ENCODE measurements at regions not wholly inside any gene's neighbourhood (a gene's known extent, or its start where the extent isn't known, plus 50 kb on each side); places are given as distances from the start of the nearest gene placed in this dataset.
A peak's percentile ranks its signal among the peaks of the same experiment; 100 is the strongest.

GRCh38 chr4:137927972-137928371 is 314.2 kb downstream of the SLC7A11 start:
- DNase-seq = no peak
- H3K4me1 ChIP-seq (ENCODE audit: insufficient read depth) = no peaks in the 10 kb centered on the region
- H2AFZ ChIP-seq = no peak overlapping the region
- TF ChIP-seq EZH2phosphoT487 (IDR thresholded peaks at IDR 0.05; ENCODE audit: insufficient read depth, low read depth) (no peak), EZH2 (IDR thresholded peaks at IDR 0.05; ENCODE audit: insufficient read depth, poor library complexity, severe bottlenecking) (no peak)
- H3K9ac ChIP-seq = no peak overlapping the region
- no peaks in the 10 kb centered on the region for H3K9me2 ChIP-seq (ENCODE audit: insufficient read depth)
- H3K79me2 ChIP-seq (ENCODE audit: insufficient read depth) = no peaks in the 10 kb centered on the region
- no peaks in the 10 kb centered on the region for H3K9me3 ChIP-seq (ENCODE audit: low read depth)
- in situ Hi-C loops (cut with MboI) = no loop called here
- no peak overlapping the region for H3K4me2 ChIP-seq (ENCODE audit: unreplicated experiment)
- H3K36me3 ChIP-seq (ENCODE audit: low read depth) = no peaks in the 10 kb centered on the region
- H3K4me3 ChIP-seq = no peak overlapping the region
- H3K27me3 ChIP-seq (replicated peaks; ENCODE audit: insufficient read depth) = no peaks in the 10 kb centered on the region
- no peak overlapping the region for H3K27ac ChIP-seq
- 88 to 94% methylated on average over 1 of the region's 1 CpG for WGBS, 2 experiments (ENCODE audit: low coverage in 1 of 2, low lambda C conversion rate in 2 of 2, missing lambda C conversion rate in 2 of 2)
- H3F3A ChIP-seq (ENCODE audit: insufficient read depth) = no peaks in the 10 kb centered on the region
- no peaks in the 10 kb centered on the region for H4K20me1 ChIP-seq (ENCODE audit: insufficient read depth)

GRCh38 chr4:137923494-137923893 is 318.7 kb downstream of the SLC7A11 start:
- Histone ChIP-seq H4K20me1 (ENCODE audit: insufficient read depth) (no peaks in the 10 kb centered on the region), H3K27me3 (replicated peaks; ENCODE audit: insufficient read depth) (no peaks in the 10 kb centered on the region), H3K36me3 (ENCODE audit: low read depth) (no peaks in the 10 kb centered on the region), H3K4me1 (ENCODE audit: insufficient read depth) (no peaks in the 10 kb centered on the region), H3K4me3 (no peak overlapping the region), H3K9ac (no peak overlapping the region), H3K4me2 (ENCODE audit: unreplicated experiment) (no peak overlapping the region), H3K27ac (no peak overlapping the region), H3K9me2 (ENCODE audit: insufficient read depth) (no peaks in the 10 kb centered on the region), H2AFZ (no peak overlapping the region), H3K79me2 (ENCODE audit: insufficient read depth) (no peaks in the 10 kb centered on the region), H3F3A (ENCODE audit: insufficient read depth) (no peaks in the 10 kb centered on the region), H3K9me3 (ENCODE audit: low read depth) (no peaks in the 10 kb centered on the region)
- 75 to 79% methylated on average over 3 of the region's 3 CpGs for WGBS, 2 experiments (ENCODE audit: low coverage in 1 of 2, low lambda C conversion rate in 2 of 2, missing lambda C conversion rate in 2 of 2)
- in situ Hi-C loops (cut with MboI) = no loop called here
- TF ChIP-seq EZH2phosphoT487 (IDR thresholded peaks at IDR 0.05; ENCODE audit: insufficient read depth, low read depth) (no peak), EZH2 (IDR thresholded peaks at IDR 0.05; ENCODE audit: insufficient read depth, poor library complexity, severe bottlenecking) (no peak)
- DNase-seq = no peak

- no peak for TF ChIP-seq EZH2 (IDR thresholded peaks at IDR 0.05; ENCODE audit: insufficient read depth, poor library complexity, severe bottlenecking)
- no peak for TF ChIP-seq EZH2phosphoT487 (IDR thresholded peaks at IDR 0.05; ENCODE audit: insufficient read depth, low read depth)
- WGBS, 2 experiments (ENCODE audit: low coverage in 1 of 2, low lambda C conversion rate in 2 of 2, missing lambda C conversion rate in 2 of 2) = 78 to 84% methylated on average over 3 of the region's 3 CpGs
- Histone ChIP-seq H3K9me3 (ENCODE audit: low read depth) (no peaks in the 10 kb centered on the region), H3F3A (ENCODE audit: insufficient read depth) (no peaks in the 10 kb centered on the region), H3K4me1 (ENCODE audit: insufficient read depth) (no peaks in the 10 kb centered on the region), H3K27ac (no peak overlapping the region), H3K36me3 (ENCODE audit: low read depth) (no peaks in the 10 kb centered on the region), H3K79me2 (ENCODE audit: insufficient read depth) (no peaks in the 10 kb centered on the region), H3K9ac (no peak overlapping the region), H4K20me1 (ENCODE audit: insufficient read depth) (no peaks in the 10 kb centered on the region), H2AFZ (no peak overlapping the region), H3K27me3 (replicated peaks; ENCODE audit: insufficient read depth) (no peaks in the 10 kb centered on the region), H3K9me2 (ENCODE audit: insufficient read depth) (no peaks in the 10 kb centered on the region), H3K4me2 (ENCODE audit: unreplicated experiment) (no peak overlapping the region), H3K4me3 (no peak overlapping the region)
- no peak for DNase-seq
- in situ Hi-C loops (cut with MboI) = no loop called here
Observed at GRCh38 chr4:137922721-137923120, 319.4 kb downstream of the SLC7A11 start.

GRCh38 chr4:137909529-137910309 is 332.4 kb downstream of the SLC7A11 start:
- no peaks in the 10 kb centered on the region for H3K36me3 ChIP-seq (ENCODE audit: low read depth)
- no peaks in the 10 kb centered on the region for H3K9me2 ChIP-seq (ENCODE audit: insufficient read depth)
- no peaks in the 10 kb centered on the region for H3F3A ChIP-seq (ENCODE audit: insufficient read depth)
- H3K4me2 ChIP-seq (ENCODE audit: unreplicated experiment) = no peak overlapping the region
- no peaks in the 10 kb centered on the region for H4K20me1 ChIP-seq (ENCODE audit: insufficient read depth)
- no peaks in the 10 kb centered on the region for H3K9me3 ChIP-seq (ENCODE audit: low read depth)
- DNase-seq = peak; percentile 23
- no peak overlapping the region for H2AFZ ChIP-seq
- WGBS, 2 experiments (ENCODE audit: low coverage in 1 of 2, low lambda C conversion rate in 2 of 2, missing lambda C conversion rate in 2 of 2) = 55 to 56% methylated on average over 8 of the region's 8 CpGs
- TF ChIP-seq EZH2phosphoT487 (IDR thresholded peaks at IDR 0.05; ENCODE audit: insufficient read depth, low read depth) (no peak), EZH2 (IDR thresholded peaks at IDR 0.05; ENCODE audit: insufficient read depth, poor library complexity, severe bottlenecking) (no peak)
- no peak overlapping the region for H3K9ac ChIP-seq
- in situ Hi-C loops (cut with MboI) = no loop called here
- H3K79me2 ChIP-seq (ENCODE audit: insufficient read depth) = no peaks in the 10 kb centered on the region
- no peak overlapping the region for H3K27ac ChIP-seq
- no peak overlapping the region for H3K4me3 ChIP-seq
- H3K27me3 ChIP-seq (replicated peaks; ENCODE audit: insufficient read depth) = no peaks in the 10 kb centered on the region
- no peaks in the 10 kb centered on the region for H3K4me1 ChIP-seq (ENCODE audit: insufficient read depth)

All from GM23248 (cell line).